GM12878 (cell line): ENCODE measurements at regions not wholly inside any gene's neighbourhood (a gene's known extent, or its start where the extent isn't known, plus 50 kb on each side); places are given as distances from the start of the nearest gene placed in this dataset.

ENCODE experiments used
- ATAC-seq: fragments of 200-7000 bp; cut with Tn5 transposase; 3 replicates; pipeline ENCODE4 v1.9.1; 2020; ENCODE audit warnings: mild to moderate bottlenecking, moderate library complexity
- BruUV-seq: library from RNA; stranded (reverse); fragments of 400-500 nt; replicated peaks from 2 replicates; lab custom pipeline; 2021; lab: Mats Ljungman, UMichigan
- CTCF ChIA-PET: fragments of 300-600 bp; sonication (Branson Sonifier 250); formaldehyde crosslinking; extraction: SDS; loops from one replicate; lab custom pipeline; 2021; ENCODE audit warnings: inconsistent platforms; lab: Yijun Ruan, JAX
- POLR2A ChIA-PET: fragments of 350-600 bp; formaldehyde crosslinking; extraction: SDS; loops from one replicate; lab custom pipeline; 2021; ENCODE audit warnings: inconsistent platforms; lab: Charles Lee
- RAD21 ChIA-PET: fragments of 300-600 bp; sonication (Branson Sonifier 250); formaldehyde crosslinking; loops from one replicate; lab custom pipeline; 2023; ENCODE audit warnings: antibody characterized with exemption; ENCODE audit not compliant: unreplicated experiment; lab: Charles Lee
- SMC1A ChIA-PET: fragments of 300-600 bp; sonication (Branson Sonifier 250); formaldehyde crosslinking; loops from one replicate; lab custom pipeline; 2023; ENCODE audit not compliant: unreplicated experiment, uncharacterized antibody; lab: Charles Lee
- DNase-seq: peaks from one replicate; pipeline ENCODE4 v3.0.0-alpha.2; 2011; ENCODE audit warnings: low read depth, low spot score
- FAIRE-seq: peaks from 3 replicates; lab custom pipeline; 2011; peaks lifted over from hg19 to GRCh38; lab: Jason Lieb, UNC
- H2AFZ ChIP-seq: 2 replicates; pipeline ENCODE4 v1.6.0; 2011; ENCODE audit warnings: low read depth, low read length, control low read depth; ENCODE audit not compliant: control insufficient read depth
- H3K27ac ChIP-seq: 2 replicates; pipeline ENCODE4 v1.5.1; 2011; ENCODE audit warnings: control low read depth; ENCODE audit not compliant: control insufficient read depth, insufficient read depth
- H3K27me3 ChIP-seq, 2 experiments: replicated peaks in 1 of 2; 2 replicates each; pipeline versions ENCODE4 v1.6.0 to v1.6.1; 2011; ENCODE audit warnings: low read length in 1 of 2; ENCODE audit not compliant: control insufficient read depth in 2 of 2, insufficient read depth in 2 of 2
- H3K36me3 ChIP-seq, 2 experiments: 2 replicates each; pipeline ENCODE4 v1.5.1; 2011; ENCODE audit warnings: low read length in 1 of 2; ENCODE audit not compliant: control insufficient read depth in 2 of 2, insufficient read depth in 2 of 2
- H3K4me1 ChIP-seq: 2 replicates; pipeline ENCODE4 v1.6.1; 2011; ENCODE audit warnings: mild to moderate bottlenecking, low read length, moderate library complexity, mixed read lengths; ENCODE audit not compliant: control insufficient read depth, insufficient read depth
- H3K4me2 ChIP-seq: 2 replicates; pipeline ENCODE4 v1.6.0; 2011; ENCODE audit warnings: control low read depth; ENCODE audit not compliant: control insufficient read depth, insufficient read depth
- H3K4me3 ChIP-seq: fragments of 200-600 bp; sonication (generic); 2 replicates; pipeline ENCODE4 v1.5.1; 2016
- H3K79me2 ChIP-seq: 2 replicates; pipeline ENCODE4 v1.6.0; 2011; ENCODE audit warnings: low read length; ENCODE audit not compliant: control insufficient read depth, insufficient read depth
- H3K9ac ChIP-seq: 2 replicates; pipeline ENCODE4 v1.8.0; 2011; ENCODE audit warnings: low read length, control low read depth, mixed read lengths; ENCODE audit not compliant: control insufficient read depth, insufficient read depth
- H3K9me3 ChIP-seq: replicated peaks from 3 replicates; pipeline ENCODE4 v1.5.1; 2011; ENCODE audit warnings: mild to moderate bottlenecking, low read length; ENCODE audit not compliant: control insufficient read depth, insufficient read depth
- H4K20me1 ChIP-seq: 2 replicates; pipeline ENCODE4 v1.6.0; 2011; ENCODE audit not compliant: control insufficient read depth, insufficient read depth
- ASH2L ChIP-seq: fragments of 300-600, 200-600 bp; sonication (generic); IDR thresholded peaks from 2 replicates; pipeline ENCODE4 v1.6.1; 2017; ENCODE audit warnings: low read depth, mild to moderate bottlenecking, borderline replicate concordance
- CBX3 ChIP-seq: fragments of 200-600 bp; sonication (generic); IDR thresholded peaks from 2 replicates; pipeline ENCODE4 v1.6.1; 2016; ENCODE audit warnings: low read depth, borderline replicate concordance
- EZH2 ChIP-seq: IDR thresholded peaks from 2 replicates; pipeline ENCODE4 v1.6.1; 2012; ENCODE audit warnings: low read depth, mild to moderate bottlenecking, control low read depth, inconsistent platforms, low read length, borderline replicate concordance; ENCODE audit not compliant: control insufficient read depth
- LARP7 ChIP-seq: fragments of 450-650 bp; IDR thresholded peaks from 2 replicates; pipeline ENCODE4 v1.6.1; 2017; ENCODE audit warnings: mild to moderate bottlenecking
- MXI1 ChIP-seq: fragments of 150-350 bp; IDR thresholded peaks from 2 replicates; pipeline ENCODE4 v1.6.1; 2011; ENCODE audit warnings: low read depth, mild to moderate bottlenecking, inconsistent platforms, low read length, improper control_type of control experiment
- NRF1 ChIP-seq: conservative IDR thresholded peaks from 2 replicates; pipeline ENCODE4 v1.6.1; 2011; ENCODE audit warnings: mild to moderate bottlenecking, low read depth, low read length, improper control_type of control experiment
- POLR2AphosphoS5 ChIP-seq: IDR thresholded peaks from 2 replicates; pipeline ENCODE4 v1.6.1; 2011; ENCODE audit warnings: mild to moderate bottlenecking, low read length, inconsistent platforms
- RBBP5 ChIP-seq: fragments of 200-600 bp; sonication (generic); conservative IDR thresholded peaks from 2 replicates; pipeline ENCODE4 v1.6.1; 2016
- SP1 ChIP-seq: IDR thresholded peaks from one replicate; pipeline ENCODE4 v1.6.1; 2011; ENCODE audit warnings: low read depth, low read length
- SREBF1 ChIP-seq: IDR thresholded peaks from 2 replicates; pipeline ENCODE4 v1.6.1; 2012; ENCODE audit warnings: mild to moderate bottlenecking, low read length
- TCF12 ChIP-seq: IDR thresholded peaks from 2 replicates; pipeline ENCODE4 v1.6.1; 2011; ENCODE audit warnings: low read depth, mild to moderate bottlenecking, low read length
- WGBS: methylation state at CpG from one replicate; pipeline ENCODE4 v1.1.6; 2016; ENCODE audit warnings: low lambda C conversion rate; ENCODE audit not compliant: insufficient replicate concordance, insufficient coverage; ENCODE audit errors: missing lambda C conversion rate; 5-methylcytosine and 5-hydroxymethylcytosine counted together
- in situ Hi-C: fragments of 300-500 bp; cut with MboI; formaldehyde crosslinking; loops from 9 replicates; pipeline ENCODE4 v1.14.3; 2018; ENCODE audit warnings: mixed read lengths
- intact Hi-C: fragments of 100-400 bp; cut with micrococcal nuclease; formaldehyde crosslinking; loops from one replicate; pipeline ENCODE4 v1.14.2; 2022; ENCODE audit not compliant: unreplicated experiment
- TF ChIP-seq, protein P1 (sequence below): fragments of 450-650 bp; IDR thresholded peaks from 2 replicates; pipeline ENCODE4 v1.6.1; 2017; ENCODE audit warnings: borderline replicate concordance
- TF ChIP-seq, protein P2 (sequence below): fragments of 450-650 bp; formaldehyde crosslinking; IDR thresholded peaks from 2 replicates; pipeline ENCODE4 v1.5.0; 2022; ENCODE audit warnings: mild to moderate bottlenecking, missing genetic modification characterization
- TF ChIP-seq, protein P3 (sequence below): fragments of 150-350 bp; IDR thresholded peaks from 2 replicates; pipeline ENCODE4 v1.6.1; 2014; ENCODE audit warnings: mild to moderate bottlenecking, low read depth, low read length
- TF ChIP-seq, protein P4 (sequence below): fragments of 450-650 bp; IDR thresholded peaks from 2 replicates; pipeline ENCODE4 v1.6.1; 2017; ENCODE audit warnings: antibody characterized with exemption, mild to moderate bottlenecking, moderate library complexity
- TF ChIP-seq, protein P5 (sequence below): fragments of 450-650 bp; IDR thresholded peaks from 2 replicates; pipeline ENCODE4 v1.6.1; 2016; ENCODE audit warnings: mild to moderate bottlenecking

DNA sequence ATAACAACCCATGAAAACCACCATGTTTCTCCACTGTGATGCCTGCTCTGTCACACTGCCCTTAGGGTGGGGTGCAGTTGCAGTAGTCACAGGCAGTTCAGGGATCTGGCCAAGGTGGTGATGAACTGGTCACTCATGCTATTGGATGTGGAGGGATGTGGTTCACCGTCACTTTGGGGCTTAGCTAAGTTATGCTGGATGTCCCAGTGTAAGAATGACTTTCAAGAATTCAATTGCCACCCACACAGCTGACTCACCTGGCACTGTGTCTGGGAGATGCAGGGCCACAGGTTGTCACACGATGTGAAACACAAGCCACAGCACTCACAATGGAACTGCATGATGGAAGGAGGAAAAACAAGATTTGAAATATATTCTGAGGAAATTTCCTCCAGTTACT, 146.1 kb upstream of the CTNNB1 start:
- in situ Hi-C loops = no loop called here
- H3K27me3 ChIP-seq = no peaks in the 10 kb centered on the region
- TF ChIP-seq NRF1 (no peak), MXI1 (no peak), EZH2 (no peak), POLR2AphosphoS5 (no peak), CBX3 (no peak), SP1 (no peak), TCF12 (no peak), ASH2L (no peak), SREBF1 (no peak), RBBP5 (no peak), LARP7 (no peak)
- TF ChIP-seq, protein P1, sequence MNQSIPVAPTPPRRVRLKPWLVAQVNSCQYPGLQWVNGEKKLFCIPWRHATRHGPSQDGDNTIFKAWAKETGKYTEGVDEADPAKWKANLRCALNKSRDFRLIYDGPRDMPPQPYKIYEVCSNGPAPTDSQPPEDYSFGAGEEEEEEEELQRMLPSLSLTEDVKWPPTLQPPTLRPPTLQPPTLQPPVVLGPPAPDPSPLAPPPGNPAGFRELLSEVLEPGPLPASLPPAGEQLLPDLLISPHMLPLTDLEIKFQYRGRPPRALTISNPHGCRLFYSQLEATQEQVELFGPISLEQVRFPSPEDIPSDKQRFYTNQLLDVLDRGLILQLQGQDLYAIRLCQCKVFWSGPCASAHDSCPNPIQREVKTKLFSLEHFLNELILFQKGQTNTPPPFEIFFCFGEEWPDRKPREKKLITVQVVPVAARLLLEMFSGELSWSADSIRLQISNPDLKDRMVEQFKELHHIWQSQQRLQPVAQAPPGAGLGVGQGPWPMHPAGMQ = no peak
- TF ChIP-seq, protein P2, sequence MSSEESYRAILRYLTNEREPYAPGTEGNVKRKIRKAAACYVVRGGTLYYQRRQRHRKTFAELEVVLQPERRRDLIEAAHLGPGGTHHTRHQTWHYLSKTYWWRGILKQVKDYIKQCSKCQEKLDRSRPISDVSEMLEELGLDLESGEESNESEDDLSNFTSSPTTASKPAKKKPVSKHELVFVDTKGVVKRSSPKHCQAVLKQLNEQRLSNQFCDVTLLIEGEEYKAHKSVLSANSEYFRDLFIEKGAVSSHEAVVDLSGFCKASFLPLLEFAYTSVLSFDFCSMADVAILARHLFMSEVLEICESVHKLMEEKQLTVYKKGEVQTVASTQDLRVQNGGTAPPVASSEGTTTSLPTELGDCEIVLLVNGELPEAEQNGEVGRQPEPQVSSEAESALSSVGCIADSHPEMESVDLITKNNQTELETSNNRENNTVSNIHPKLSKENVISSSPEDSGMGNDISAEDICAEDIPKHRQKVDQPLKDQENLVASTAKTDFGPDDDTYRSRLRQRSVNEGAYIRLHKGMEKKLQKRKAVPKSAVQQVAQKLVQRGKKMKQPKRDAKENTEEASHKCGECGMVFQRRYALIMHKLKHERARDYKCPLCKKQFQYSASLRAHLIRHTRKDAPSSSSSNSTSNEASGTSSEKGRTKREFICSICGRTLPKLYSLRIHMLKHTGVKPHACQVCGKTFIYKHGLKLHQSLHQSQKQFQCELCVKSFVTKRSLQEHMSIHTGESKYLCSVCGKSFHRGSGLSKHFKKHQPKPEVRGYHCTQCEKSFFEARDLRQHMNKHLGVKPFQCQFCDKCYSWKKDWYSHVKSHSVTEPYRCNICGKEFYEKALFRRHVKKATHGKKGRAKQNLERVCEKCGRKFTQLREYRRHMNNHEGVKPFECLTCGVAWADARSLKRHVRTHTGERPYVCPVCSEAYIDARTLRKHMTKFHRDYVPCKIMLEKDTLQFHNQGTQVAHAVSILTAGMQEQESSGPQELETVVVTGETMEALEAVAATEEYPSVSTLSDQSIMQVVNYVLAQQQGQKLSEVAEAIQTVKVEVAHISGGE = no peak
- TF ChIP-seq, protein P3, sequence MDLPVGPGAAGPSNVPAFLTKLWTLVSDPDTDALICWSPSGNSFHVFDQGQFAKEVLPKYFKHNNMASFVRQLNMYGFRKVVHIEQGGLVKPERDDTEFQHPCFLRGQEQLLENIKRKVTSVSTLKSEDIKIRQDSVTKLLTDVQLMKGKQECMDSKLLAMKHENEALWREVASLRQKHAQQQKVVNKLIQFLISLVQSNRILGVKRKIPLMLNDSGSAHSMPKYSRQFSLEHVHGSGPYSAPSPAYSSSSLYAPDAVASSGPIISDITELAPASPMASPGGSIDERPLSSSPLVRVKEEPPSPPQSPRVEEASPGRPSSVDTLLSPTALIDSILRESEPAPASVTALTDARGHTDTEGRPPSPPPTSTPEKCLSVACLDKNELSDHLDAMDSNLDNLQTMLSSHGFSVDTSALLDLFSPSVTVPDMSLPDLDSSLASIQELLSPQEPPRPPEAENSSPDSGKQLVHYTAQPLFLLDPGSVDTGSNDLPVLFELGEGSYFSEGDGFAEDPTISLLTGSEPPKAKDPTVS = no peak
- TF ChIP-seq, protein P4, sequence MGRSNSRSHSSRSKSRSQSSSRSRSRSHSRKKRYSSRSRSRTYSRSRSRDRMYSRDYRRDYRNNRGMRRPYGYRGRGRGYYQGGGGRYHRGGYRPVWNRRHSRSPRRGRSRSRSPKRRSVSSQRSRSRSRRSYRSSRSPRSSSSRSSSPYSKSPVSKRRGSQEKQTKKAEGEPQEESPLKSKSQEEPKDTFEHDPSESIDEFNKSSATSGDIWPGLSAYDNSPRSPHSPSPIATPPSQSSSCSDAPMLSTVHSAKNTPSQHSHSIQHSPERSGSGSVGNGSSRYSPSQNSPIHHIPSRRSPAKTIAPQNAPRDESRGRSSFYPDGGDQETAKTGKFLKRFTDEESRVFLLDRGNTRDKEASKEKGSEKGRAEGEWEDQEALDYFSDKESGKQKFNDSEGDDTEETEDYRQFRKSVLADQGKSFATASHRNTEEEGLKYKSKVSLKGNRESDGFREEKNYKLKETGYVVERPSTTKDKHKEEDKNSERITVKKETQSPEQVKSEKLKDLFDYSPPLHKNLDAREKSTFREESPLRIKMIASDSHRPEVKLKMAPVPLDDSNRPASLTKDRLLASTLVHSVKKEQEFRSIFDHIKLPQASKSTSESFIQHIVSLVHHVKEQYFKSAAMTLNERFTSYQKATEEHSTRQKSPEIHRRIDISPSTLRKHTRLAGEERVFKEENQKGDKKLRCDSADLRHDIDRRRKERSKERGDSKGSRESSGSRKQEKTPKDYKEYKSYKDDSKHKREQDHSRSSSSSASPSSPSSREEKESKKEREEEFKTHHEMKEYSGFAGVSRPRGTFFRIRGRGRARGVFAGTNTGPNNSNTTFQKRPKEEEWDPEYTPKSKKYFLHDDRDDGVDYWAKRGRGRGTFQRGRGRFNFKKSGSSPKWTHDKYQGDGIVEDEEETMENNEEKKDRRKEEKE = no peak
- TF ChIP-seq, protein P5, sequence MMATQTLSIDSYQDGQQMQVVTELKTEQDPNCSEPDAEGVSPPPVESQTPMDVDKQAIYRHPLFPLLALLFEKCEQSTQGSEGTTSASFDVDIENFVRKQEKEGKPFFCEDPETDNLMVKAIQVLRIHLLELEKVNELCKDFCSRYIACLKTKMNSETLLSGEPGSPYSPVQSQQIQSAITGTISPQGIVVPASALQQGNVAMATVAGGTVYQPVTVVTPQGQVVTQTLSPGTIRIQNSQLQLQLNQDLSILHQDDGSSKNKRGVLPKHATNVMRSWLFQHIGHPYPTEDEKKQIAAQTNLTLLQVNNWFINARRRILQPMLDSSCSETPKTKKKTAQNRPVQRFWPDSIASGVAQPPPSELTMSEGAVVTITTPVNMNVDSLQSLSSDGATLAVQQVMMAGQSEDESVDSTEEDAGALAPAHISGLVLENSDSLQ = no peak
- TF ChIP-seq, all 136 proteins: peak for 0
- SMC1A ChIA-PET = interaction anchor here (1.2 kb wide), 1 partner anchor 10 kb away, joined by 3 read pairs; no protein-coding TSS in a partner anchor
- Histone ChIP-seq H2AFZ (no peak overlapping the region), H3K79me2 (no peaks in the 10 kb centered on the region), H3K27ac (no peak overlapping the region), H3K9ac (no peak overlapping the region), H3K36me3 (no peaks in the 10 kb centered on the region), H3K4me2 (no peak overlapping the region), H3K4me1 (no peaks in the 10 kb centered on the region), H4K20me1 (no peaks in the 10 kb centered on the region), H3K9me3 (no peaks in the 10 kb centered on the region), H3K4me3 (no peak overlapping the region)
- CTCF ChIA-PET = no interaction called here
- no TSS peak for BruUV-seq
- intact Hi-C loops = no loop called here
- RAD21 ChIA-PET = no interaction called here
- POLR2A ChIA-PET = interaction anchor here (0.6 kb wide), 1 partner anchor 213 kb away, joined by 4 read pairs; no protein-coding TSS in a partner anchor
- no peak for ATAC-seq
- 36% methylated on average over 2 of the region's 2 CpGs for WGBS
- FAIRE-seq = no peak
- no peak for DNase-seq
